ENCODE measurements at regions not wholly inside any gene's neighbourhood (a gene's known extent, or its start where the extent isn't known, plus 50 kb on each side); places are given as distances from the start of the nearest gene placed in this dataset.
A peak's percentile ranks its signal among the peaks of the same experiment; 100 is the strongest.
"Not testable (repeated sequence)": the region's sequence is repeated elsewhere in the genome, so short reads cannot be mapped to it uniquely, and the experiment has no call there.

- DNase-seq (ENCODE audit: low read depth, low spot score), result not testable (repeated sequence)
Observed at GRCh38 chr6:49274809-49275769, 188.0 kb downstream of the MMUT start.

GRCh38 chr6:49269190-49269589 is 193.9 kb downstream of the MMUT start:
- no peak for DNase-seq (ENCODE audit: low read depth, low spot score)

- no peak for DNase-seq (ENCODE audit: low read depth, low spot score)
Observed at GRCh38 chr6:49264909-49265308, 198.1 kb downstream of the MMUT start.

GRCh38 chr6:49264496-49264895 is 198.6 kb downstream of the MMUT start:
- no peak for DNase-seq (ENCODE audit: low read depth, low spot score)

- no peak for DNase-seq (ENCODE audit: low read depth, low spot score)
Observed at GRCh38 chr6:49257549-49257948, 205.5 kb downstream of the MMUT start.

- DNase-seq (ENCODE audit: low read depth, low spot score), result no peak
Observed at GRCh38 chr6:49255335-49255734, 207.7 kb downstream of the MMUT start.

GRCh38 chr6:49252901-49253300 is 210.2 kb downstream of the MMUT start:
- DNase-seq (ENCODE audit: low read depth, low spot score), result no peak

- no peak for DNase-seq (ENCODE audit: low read depth, low spot score)
Observed at GRCh38 chr6:49233483-49233882, 229.6 kb downstream of the MMUT start.

- DNase-seq (ENCODE audit: low read depth, low spot score), result no peak
Observed at GRCh38 chr6:49225471-49225870, 237.6 kb downstream of the MMUT start.

GRCh38 chr6:49220293-49220692 is 242.8 kb downstream of the MMUT start:
- DNase-seq (ENCODE audit: low read depth, low spot score), result no peak

- DNase-seq (ENCODE audit: low read depth, low spot score), result no peak
Observed at GRCh38 chr6:49205526-49205925, 257.5 kb downstream of the MMUT start.

- DNase-seq (ENCODE audit: low read depth, low spot score), result no peak
Observed at GRCh38 chr6:49202924-49203536, 260.0 kb downstream of the MMUT start.

GRCh38 chr6:49198015-49198414 is 265.0 kb downstream of the MMUT start:
- no peak for DNase-seq (ENCODE audit: low read depth, low spot score)

- not testable (repeated sequence) for DNase-seq (ENCODE audit: low read depth, low spot score)
Observed at GRCh38 chr6:49162379-49162778, 300.7 kb downstream of the MMUT start.

- no peak for DNase-seq (ENCODE audit: low read depth, low spot score)
Observed at GRCh38 chr6:49155316-49155715, 307.7 kb downstream of the MMUT start.

GRCh38 chr6:49151957-49152356 is 311.1 kb downstream of the MMUT start:
- no peak for DNase-seq (ENCODE audit: low read depth, low spot score)

GRCh38 chr6:49151461-49151860 is 311.6 kb downstream of the MMUT start:
- DNase-seq (ENCODE audit: low read depth, low spot score), result peak; percentile 17

GRCh38 chr6:49151033-49151432 is 312.0 kb downstream of the MMUT start:
- no peak for DNase-seq (ENCODE audit: low read depth, low spot score)

GRCh38 chr6:49145280-49145679 is 317.8 kb downstream of the MMUT start:
- no peak for DNase-seq (ENCODE audit: low read depth, low spot score)

GRCh38 chr6:49142421-49143151 is 320.5 kb downstream of the MMUT start:
- DNase-seq (ENCODE audit: low read depth, low spot score), result no peak

GRCh38 chr6:49121970-49122369 is 341.1 kb downstream of the MMUT start:
- DNase-seq (ENCODE audit: low read depth, low spot score), result no peak

GRCh38 chr6:49118478-49118877 is 344.6 kb downstream of the MMUT start:
- no peak for DNase-seq (ENCODE audit: low read depth, low spot score)

All from smooth muscle cell of the brain vasculature (primary cell).